LHCN-M2 (cell line): ENCODE measurements at regions not wholly inside any gene's neighbourhood (a gene's known extent, or its start where the extent isn't known, plus 50 kb on each side); places are given as distances from the start of the nearest gene placed in this dataset.

Experiments used
- DNase-seq: peaks from one replicate; pipeline ENCODE4 v3.0.0-alpha.2; 2012; ENCODE audit warnings: low read depth

- DNase-seq, result no peak
Measured at GRCh38 chr2:234339501-234339900, 157.4 kb downstream of the ARL4C start.

DNA sequence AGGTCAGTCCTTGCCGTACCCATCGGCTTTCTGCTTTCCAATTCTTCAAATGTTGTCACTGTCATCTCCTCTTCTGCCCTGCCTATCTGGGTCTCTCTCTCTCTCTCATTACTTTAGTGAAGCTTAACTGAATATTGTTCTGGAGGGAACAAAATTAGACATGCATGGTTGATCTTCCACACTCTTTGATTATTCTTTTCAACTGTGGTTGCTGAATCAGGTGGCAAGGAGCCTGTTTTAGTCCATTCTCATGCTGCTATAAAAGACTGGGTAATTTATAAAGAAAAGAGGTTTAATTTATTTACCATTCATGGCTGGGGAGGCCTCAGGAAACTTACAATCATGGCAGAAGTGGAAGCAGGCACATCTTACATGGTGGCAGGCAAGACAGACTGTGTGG, 157.9 kb downstream of the ARL4C start:
- no peak for DNase-seq

DNA sequence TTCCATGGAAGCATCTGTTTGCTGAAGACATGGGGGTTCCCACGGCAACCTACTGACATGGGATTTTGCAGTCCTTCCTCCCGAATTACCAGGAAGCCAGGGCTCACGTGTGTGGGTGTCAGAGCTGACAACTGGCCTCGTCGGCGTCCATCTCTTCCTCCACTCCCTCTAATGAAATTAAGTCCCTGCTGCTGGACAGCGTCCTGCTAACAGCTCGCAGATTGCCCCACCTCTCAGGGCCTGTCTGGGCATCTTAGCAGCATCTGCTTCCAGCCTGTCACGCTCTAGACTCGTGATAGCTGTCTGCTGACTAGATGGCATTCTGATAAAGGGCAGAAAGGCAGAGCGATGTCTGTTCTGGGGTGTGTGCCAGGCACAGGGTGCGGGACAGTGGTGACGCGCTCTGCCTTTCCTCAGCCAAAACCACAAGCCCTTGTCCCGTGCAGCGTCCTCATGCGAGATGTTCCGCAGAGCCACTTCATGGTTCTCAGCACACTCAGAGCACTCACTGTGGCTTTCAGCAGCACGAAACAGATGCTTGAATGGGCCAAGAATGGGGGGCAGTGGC, 161.1 kb downstream of the ARL4C start:
- DNase-seq, result peak; percentile 93

DNA sequence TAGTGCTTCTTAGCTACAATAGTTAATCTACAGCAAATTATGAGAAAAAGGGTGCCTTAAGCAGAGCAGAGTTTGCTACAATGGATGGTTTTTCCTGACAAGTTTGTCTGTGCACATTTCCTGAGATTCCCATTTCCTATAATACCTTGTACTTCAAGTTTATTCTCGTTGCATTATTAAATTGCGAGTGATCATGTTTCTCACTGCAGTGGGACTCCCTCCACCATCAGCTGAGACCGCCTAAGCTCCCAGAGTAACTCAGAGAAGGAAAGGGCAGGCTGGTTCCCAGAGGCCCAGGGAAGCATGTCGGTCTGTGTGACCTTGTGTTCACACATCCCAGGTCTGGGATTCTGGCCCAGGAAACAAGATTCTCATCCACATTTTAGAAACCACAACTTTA, 162.1 kb downstream of the ARL4C start:
- no peak for DNase-seq

DNA sequence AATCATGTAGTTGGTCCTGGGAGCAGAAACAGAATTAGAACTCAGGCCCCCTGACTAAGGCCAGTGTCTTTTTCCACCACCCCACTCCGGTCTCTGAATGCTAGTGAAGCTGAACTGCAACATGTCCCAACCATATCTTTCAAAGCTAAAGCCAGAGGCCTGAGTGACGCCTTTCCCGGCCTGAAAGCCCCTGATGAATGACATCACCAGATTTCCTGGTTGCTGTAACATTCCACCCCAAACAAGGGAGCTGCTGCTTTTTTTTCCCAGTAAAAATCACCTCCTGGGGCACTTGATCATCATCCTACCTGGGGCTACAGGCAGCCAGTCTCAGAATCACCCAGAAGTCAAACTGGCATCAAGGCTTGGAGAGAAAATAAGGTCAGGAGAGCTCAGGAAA, 162.7 kb downstream of the ARL4C start:
- DNase-seq, result no peak

- no peak for DNase-seq
Measured at GRCh38 chr2:234333168-234334130, 163.4 kb downstream of the ARL4C start.

DNA sequence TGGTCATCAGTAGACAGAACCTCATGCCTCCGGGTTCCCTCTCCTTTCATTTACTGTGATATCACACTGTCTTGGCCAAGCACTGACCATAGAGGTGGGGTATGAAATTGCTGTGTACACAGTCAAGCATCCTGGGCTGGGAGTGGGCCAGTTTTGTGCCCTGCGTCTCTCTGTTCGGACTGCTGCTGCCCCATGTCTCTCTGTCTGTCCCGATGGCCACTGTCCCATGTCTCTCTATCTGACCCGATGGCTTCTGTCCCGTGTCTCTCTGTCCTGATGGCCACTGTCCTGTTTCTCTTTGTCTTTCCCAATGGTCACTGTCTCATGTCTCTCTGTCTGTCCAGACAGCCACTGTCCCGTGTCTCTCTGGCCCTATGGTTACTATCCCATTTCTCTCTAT, 164.9 kb downstream of the ARL4C start:
- DNase-seq, result no peak

DNA sequence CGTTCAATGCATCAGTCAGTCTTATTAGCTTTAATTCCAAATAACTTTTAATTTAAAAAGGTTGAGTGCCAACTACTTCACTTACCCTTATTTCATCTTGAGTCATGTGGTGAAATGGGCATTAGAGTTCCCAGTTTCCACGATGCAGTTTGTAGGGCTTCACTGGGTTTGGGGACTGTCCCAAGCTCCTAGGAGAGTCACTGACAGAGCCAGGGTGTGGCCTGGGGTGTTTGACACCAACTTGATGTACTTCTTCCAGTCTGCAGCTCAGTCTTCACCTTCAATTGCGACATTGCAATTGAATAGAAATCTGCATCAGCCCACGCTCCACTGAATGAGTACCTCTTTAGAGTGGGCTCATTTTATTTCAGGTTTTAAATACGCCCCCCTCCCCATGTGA, 165.3 kb downstream of the ARL4C start:
- no peak for DNase-seq

- DNase-seq, result no peak
Measured at GRCh38 chr2:234330902-234331301, 166.0 kb downstream of the ARL4C start.

DNA sequence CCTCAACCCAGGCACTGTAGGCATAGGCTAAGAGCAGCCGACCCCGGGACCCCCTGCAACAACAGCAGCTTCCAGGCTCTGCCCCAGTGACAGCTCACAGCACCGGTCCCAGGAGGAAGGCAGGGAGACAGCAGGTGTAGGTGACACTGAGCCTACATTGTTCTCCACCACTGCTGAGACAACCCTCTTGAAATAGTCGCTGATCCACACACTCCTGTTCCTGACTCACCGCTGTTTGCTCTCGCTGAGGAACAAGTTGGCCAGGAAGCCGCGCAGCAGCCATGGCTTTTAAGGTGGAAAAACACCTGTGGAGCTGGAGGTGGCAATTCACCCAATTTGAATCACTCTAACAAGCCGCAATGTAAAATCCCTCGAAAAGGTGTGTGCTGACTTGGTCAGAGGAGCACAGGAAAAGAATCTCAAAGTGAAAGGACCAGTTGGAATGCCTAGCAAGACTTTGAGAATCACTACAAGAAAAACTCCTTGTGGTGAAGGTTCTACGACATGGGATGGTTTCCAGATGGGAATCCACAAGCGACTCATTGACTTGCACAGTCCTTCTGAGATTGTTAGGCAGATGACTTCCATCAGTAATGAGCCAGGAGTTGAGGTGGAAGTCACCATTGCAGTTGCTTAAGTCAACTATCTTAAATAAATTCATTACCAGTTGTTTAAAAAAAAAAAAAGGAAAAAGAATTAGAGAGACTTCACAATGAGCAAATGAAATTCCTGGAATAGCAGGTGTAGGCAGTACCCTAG, 167.5 kb downstream of the ARL4C start:
- DNase-seq, result peak; percentile 26

GRCh38 chr2:234328444-234328990, 168.4 kb downstream of the ARL4C start:
- no peak for DNase-seq

- no peak for DNase-seq
Measured at GRCh38 chr2:234326694-234327093, 170.2 kb downstream of the ARL4C start.

- DNase-seq, result no peak
Measured at GRCh38 chr2:234324116-234324515, 172.8 kb downstream of the ARL4C start.

GRCh38 chr2:234322766-234323465, 174.0 kb downstream of the ARL4C start:
- no peak for DNase-seq

DNA sequence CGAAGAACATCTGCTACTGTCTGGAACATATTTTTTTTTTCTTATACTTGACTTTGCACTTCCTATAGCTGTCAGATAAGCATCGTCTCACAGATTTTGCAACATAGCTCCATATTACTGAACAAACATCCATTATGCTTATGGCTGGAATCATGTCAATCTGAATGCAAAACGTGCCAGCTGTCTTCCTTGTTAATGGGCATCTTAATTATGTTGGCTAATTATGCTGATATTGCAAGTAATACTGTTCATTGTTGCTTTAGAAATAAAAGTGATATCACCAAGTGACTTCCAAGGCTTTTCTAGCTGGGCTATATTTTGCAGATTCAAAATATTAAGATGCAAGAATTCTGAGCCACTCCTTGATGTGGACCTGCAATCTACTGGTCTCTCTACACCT, 176.8 kb downstream of the ARL4C start:
- no peak for DNase-seq

GRCh38 chr2:234318361-234318760, 178.5 kb downstream of the ARL4C start:
- DNase-seq, result no peak

- DNase-seq, result no peak
Measured at GRCh38 chr2:234313558-234313957, 183.3 kb downstream of the ARL4C start.

- DNase-seq, result no peak
Measured at GRCh38 chr2:234310166-234310565, 186.7 kb downstream of the ARL4C start.

- DNase-seq, result no peak
Measured at GRCh38 chr2:234309431-234309830, 187.4 kb downstream of the ARL4C start.

- DNase-seq, result peak; percentile 69
Measured at GRCh38 chr2:234308813-234309195, 188.1 kb downstream of the ARL4C start.

GRCh38 chr2:234308073-234308812, 188.6 kb downstream of the ARL4C start:
- peak; percentile 60 for DNase-seq
